Hepatocyte (in vitro differentiated cells): ENCODE measurements at regions not wholly inside any gene's neighbourhood (a gene's known extent, or its start where the extent isn't known, plus 50 kb on each side); places are given as distances from the start of the nearest gene placed in this dataset.

ENCODE experiments used
- DNase-seq: peaks from one replicate; pipeline ENCODE4 v3.0.0-alpha.2; 2016; ENCODE audit warnings: low spot score
- H2AFZ ChIP-seq: fragments of 200-600 bp; sonication (generic); 2 replicates; pipeline ENCODE4 v1.6.0; 2016; ENCODE audit warnings: antibody characterized with exemption, mild to moderate bottlenecking
- H3K27ac ChIP-seq: fragments of 200-600 bp; sonication (generic); 2 replicates; pipeline ENCODE4 v1.5.1; 2016; ENCODE audit warnings: mild to moderate bottlenecking
- H3K27me3 ChIP-seq: fragments of 200-600 bp; sonication (generic); 2 replicates; pipeline ENCODE4 v1.6.1; 2016
- H3K36me3 ChIP-seq: fragments of 200-600 bp; sonication (generic); replicated peaks from 2 replicates; pipeline ENCODE4 v1.5.1; 2016; ENCODE audit warnings: low read depth; ENCODE audit not compliant: insufficient read depth
- H3K4me1 ChIP-seq: fragments of 200-600 bp; sonication (generic); 2 replicates; pipeline ENCODE4 v1.5.1; 2016; ENCODE audit warnings: mild to moderate bottlenecking, moderate library complexity; ENCODE audit not compliant: insufficient read depth
- H3K4me2 ChIP-seq: fragments of 200-600 bp; sonication (generic); 2 replicates; pipeline ENCODE4 v1.6.0; 2016
- H3K4me3 ChIP-seq: fragments of 200-600 bp; sonication (generic); 2 replicates; pipeline ENCODE4 v1.5.1; 2016; ENCODE audit warnings: mild to moderate bottlenecking
- H3K79me2 ChIP-seq: fragments of 200-600 bp; sonication (generic); 2 replicates; pipeline ENCODE4 v1.6.0; 2017; ENCODE audit warnings: mild to moderate bottlenecking
- H3K9me2 ChIP-seq: fragments of 200-600 bp; sonication (generic); replicated peaks from 2 replicates; pipeline ENCODE4 v1.6.0; 2017; ENCODE audit warnings: mild to moderate bottlenecking; ENCODE audit not compliant: insufficient read depth
- H3K9me3 ChIP-seq: fragments of 200-600 bp; sonication (generic); 2 replicates; pipeline ENCODE4 v1.5.1; 2016; ENCODE audit warnings: low read depth, mild to moderate bottlenecking
- H4K20me1 ChIP-seq: fragments of 200-600 bp; sonication (generic); 2 replicates; pipeline ENCODE4 v1.6.0; 2016; ENCODE audit warnings: mild to moderate bottlenecking; ENCODE audit not compliant: insufficient read depth, poor library complexity, severe bottlenecking
- EZH2 ChIP-seq: fragments of 200-600 bp; sonication (generic); IDR thresholded peaks from 2 replicates; pipeline ENCODE4 v1.6.1; 2016; ENCODE audit warnings: antibody characterized with exemption, mild to moderate bottlenecking, borderline replicate concordance
- EZH2phosphoT487 ChIP-seq: fragments of 200-600 bp; sonication (generic); IDR thresholded peaks from one replicate; pipeline ENCODE4 v1.6.1; 2018; ENCODE audit warnings: antibody characterized with exemption, mild to moderate bottlenecking, low read depth, moderate library complexity; ENCODE audit not compliant: unreplicated experiment, severe bottlenecking
- WGBS: methylation state at CpG from one replicate; pipeline ENCODE4 v1.1.6; 2016; ENCODE audit warnings: low lambda C conversion rate; ENCODE audit errors: missing lambda C conversion rate; 5-methylcytosine and 5-hydroxymethylcytosine counted together
- TF ChIP-seq, protein P1 (sequence below): fragments of 200-600 bp; sonication (generic); IDR thresholded peaks from 2 replicates; pipeline ENCODE4 v1.5.1; 2016; ENCODE audit warnings: antibody characterized with exemption, mild to moderate bottlenecking; ENCODE audit not compliant: poor library complexity

DNA sequence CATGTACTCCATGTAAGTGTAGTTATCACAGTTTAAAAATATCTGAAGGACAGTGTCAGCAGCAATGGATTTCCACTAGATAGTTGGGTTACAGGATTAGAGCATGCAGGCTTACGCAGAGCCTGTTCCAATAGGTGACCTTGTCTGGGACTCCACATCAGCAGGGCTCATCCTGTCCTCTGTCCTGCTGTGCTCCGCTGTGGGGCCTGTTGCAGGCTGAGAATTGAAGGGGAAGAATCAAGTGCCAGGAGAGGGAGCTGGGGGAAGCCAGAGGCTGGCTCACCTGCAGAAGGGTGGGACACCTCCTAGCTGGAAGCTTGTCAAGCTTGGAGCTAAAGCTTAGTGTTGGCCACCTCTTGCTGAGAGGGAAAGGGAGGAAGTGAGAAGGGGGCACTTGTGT lies 62.8 kb downstream of the XCL2 start:
- TF ChIP-seq, protein P1, sequence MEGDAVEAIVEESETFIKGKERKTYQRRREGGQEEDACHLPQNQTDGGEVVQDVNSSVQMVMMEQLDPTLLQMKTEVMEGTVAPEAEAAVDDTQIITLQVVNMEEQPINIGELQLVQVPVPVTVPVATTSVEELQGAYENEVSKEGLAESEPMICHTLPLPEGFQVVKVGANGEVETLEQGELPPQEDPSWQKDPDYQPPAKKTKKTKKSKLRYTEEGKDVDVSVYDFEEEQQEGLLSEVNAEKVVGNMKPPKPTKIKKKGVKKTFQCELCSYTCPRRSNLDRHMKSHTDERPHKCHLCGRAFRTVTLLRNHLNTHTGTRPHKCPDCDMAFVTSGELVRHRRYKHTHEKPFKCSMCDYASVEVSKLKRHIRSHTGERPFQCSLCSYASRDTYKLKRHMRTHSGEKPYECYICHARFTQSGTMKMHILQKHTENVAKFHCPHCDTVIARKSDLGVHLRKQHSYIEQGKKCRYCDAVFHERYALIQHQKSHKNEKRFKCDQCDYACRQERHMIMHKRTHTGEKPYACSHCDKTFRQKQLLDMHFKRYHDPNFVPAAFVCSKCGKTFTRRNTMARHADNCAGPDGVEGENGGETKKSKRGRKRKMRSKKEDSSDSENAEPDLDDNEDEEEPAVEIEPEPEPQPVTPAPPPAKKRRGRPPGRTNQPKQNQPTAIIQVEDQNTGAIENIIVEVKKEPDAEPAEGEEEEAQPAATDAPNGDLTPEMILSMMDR = no peak
- no peak overlapping the region for H3K27ac ChIP-seq
- 94% methylated on average over 2 of the region's 2 CpGs for WGBS

GRCh38 chr1:168477792-168478191 lies 66.0 kb downstream of the XCL2 start:
- TF ChIP-seq, protein P1 = no peak
- no peak for TF ChIP-seq EZH2
- TF ChIP-seq EZH2phosphoT487 = no peak
- H2AFZ ChIP-seq = no peak overlapping the region

More for the DNA sequence above, 62.8 kb downstream of the XCL2 start:
- H4K20me1 ChIP-seq = no peaks in the 10 kb centered on the region
- H3K4me3 ChIP-seq = no peak overlapping the region
- no peaks in the 10 kb centered on the region for H3K27me3 ChIP-seq
- no peak for DNase-seq
- no peaks in the 10 kb centered on the region for H3K9me3 ChIP-seq
- H3K9me2 ChIP-seq = no peaks in the 10 kb centered on the region
- H3K4me1 ChIP-seq = peaks cover 13% of the 10 kb centered on the region
- H3K79me2 ChIP-seq = no peaks in the 10 kb centered on the region
- no peak overlapping the region for H2AFZ ChIP-seq
- H3K4me2 ChIP-seq = no peak overlapping the region
- no peaks in the 10 kb centered on the region for H3K36me3 ChIP-seq

GRCh38 chr1:168476588-168477385 lies 67.0 kb downstream of the XCL2 start:
- H3K9me3 ChIP-seq = no peaks in the 10 kb centered on the region
- no peaks in the 10 kb centered on the region for H4K20me1 ChIP-seq
- TF ChIP-seq EZH2 (no peak), EZH2phosphoT487 (no peak)
- TF ChIP-seq, protein P1 = no peak
- H3K79me2 ChIP-seq = no peaks in the 10 kb centered on the region
- H3K36me3 ChIP-seq = no peaks in the 10 kb centered on the region
- peaks cover under 1% of the 10 kb centered on the region for H3K4me1 ChIP-seq
- 89% methylated on average over 7 of the region's 7 CpGs for WGBS
- H3K27ac ChIP-seq = no peak overlapping the region
- H3K4me3 ChIP-seq = no peak overlapping the region
- H2AFZ ChIP-seq = no peak overlapping the region
- H3K4me2 ChIP-seq = no peak overlapping the region
- no peaks in the 10 kb centered on the region for H3K9me2 ChIP-seq
- no peaks in the 10 kb centered on the region for H3K27me3 ChIP-seq
- DNase-seq = no peak

More at GRCh38 chr1:168477792-168478191, 66.0 kb downstream of the XCL2 start:
- no peaks in the 10 kb centered on the region for H3K9me2 ChIP-seq
- H3K27ac ChIP-seq = no peak overlapping the region
- H3K4me3 ChIP-seq = no peak overlapping the region
- no peaks in the 10 kb centered on the region for H3K36me3 ChIP-seq
- peaks cover 5% of the 10 kb centered on the region for H3K4me1 ChIP-seq
- H4K20me1 ChIP-seq = no peaks in the 10 kb centered on the region
- no peaks in the 10 kb centered on the region for H3K79me2 ChIP-seq
- no peaks in the 10 kb centered on the region for H3K27me3 ChIP-seq
- DNase-seq = no peak
- no peaks in the 10 kb centered on the region for H3K9me3 ChIP-seq
- no peak overlapping the region for H3K4me2 ChIP-seq
